ENCODE measurements at regions not wholly inside any gene's neighbourhood (a gene's known extent, or its start where the extent isn't known, plus 50 kb on each side); places are given as distances from the start of the nearest gene placed in this dataset.

DNA sequence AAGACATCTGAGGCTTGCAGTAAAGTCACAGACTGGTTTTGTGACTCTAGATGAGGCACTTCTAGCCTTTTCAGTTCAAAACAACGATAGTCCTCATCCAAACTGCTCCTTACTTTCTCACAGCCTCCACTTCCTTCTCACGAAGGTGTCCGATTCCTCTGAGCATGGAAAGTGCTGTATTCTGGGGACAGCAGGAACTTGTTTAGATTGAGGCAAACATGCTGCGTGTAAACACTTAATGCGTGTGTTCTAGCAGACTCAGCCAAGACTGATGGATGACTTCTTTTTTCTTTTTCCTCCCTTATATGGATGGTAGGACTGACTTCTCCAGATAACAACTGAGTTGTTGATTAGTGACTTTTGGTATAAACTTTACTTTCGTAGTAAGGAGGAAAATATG is 80.2 kb upstream of the PRDM1 start:
- Histone ChIP-seq H3K9me3 (ENCODE audit: control insufficient read depth in 1 of 2, insufficient read depth in 1 of 2, low read length in 2 of 2) (no peaks in the 10 kb centered on the region), H3K4me3 (ENCODE audit: low read length) (no peak overlapping the region), H3K4me1 (ENCODE audit: insufficient read depth, low read length) (no peaks in the 10 kb centered on the region), H3K36me3 (ENCODE audit: insufficient read depth, low read length) (no peaks in the 10 kb centered on the region), H3K27me3 (ENCODE audit: control insufficient read depth in 1 of 2, insufficient read depth in 2 of 2, low read length in 2 of 2) (peaks cover 0 to 11% of the 10 kb centered on the region in 2 experiments), H3K27ac (ENCODE audit: low read depth in 1 of 2, low read length in 2 of 2) (no peak overlapping the region)
- ATAC-seq (ENCODE audit: poor library complexity), result no peak
- no peak overlapping the region for H3K4me3 Mint-ChIP-seq
- POLR2A ChIA-PET, result interaction anchor here (1.3 kb wide), 1 partner anchor 14 kb away, joined by 3 read pairs; no protein-coding TSS in a partner anchor
- H3K9me3 Mint-ChIP-seq, result no peaks in the 10 kb centered on the region
- no peaks in the 10 kb centered on the region for H3K4me1 Mint-ChIP-seq (ENCODE audit: low read depth)
- no peak overlapping the region for H3K27ac Mint-ChIP-seq
- no peaks in the 10 kb centered on the region for H3K36me3 Mint-ChIP-seq (ENCODE audit: low read depth)
- DNase-seq, result no peak
- intact Hi-C loops (cut with DNase I, micrococcal nuclease), result no loop called here
- no peak for TF ChIP-seq CTCF (IDR thresholded peaks at IDR 0.05)
- CTCF ChIA-PET, result no interaction called here
- peaks cover 62% of the 10 kb centered on the region for H3K27me3 Mint-ChIP-seq

GRCh38 chr6:106005013-106005412 is 81.1 kb upstream of the PRDM1 start:
- no peak for ATAC-seq (ENCODE audit: poor library complexity)
- intact Hi-C loops (cut with DNase I, micrococcal nuclease), result no loop called here
- H3K27ac ChIP-seq (ENCODE audit: low read depth in 1 of 2, low read length in 2 of 2), result no peak overlapping the region
- H3K27me3 Mint-ChIP-seq, result peaks cover 68% of the 10 kb centered on the region
- H3K4me3 Mint-ChIP-seq, result no peak overlapping the region
- TF ChIP-seq CTCF (IDR thresholded peaks at IDR 0.05), result no peak
- DNase-seq, result no peak
- H3K27me3 ChIP-seq (ENCODE audit: control insufficient read depth in 1 of 2, insufficient read depth in 2 of 2, low read length in 2 of 2), result peaks cover 0 to 15% of the 10 kb centered on the region in 2 experiments
- no peaks in the 10 kb centered on the region for H3K4me1 ChIP-seq (ENCODE audit: insufficient read depth, low read length)
- no peaks in the 10 kb centered on the region for H3K36me3 Mint-ChIP-seq (ENCODE audit: low read depth)
- ChIA-PET CTCF (no interaction called here), POLR2A (no interaction called here)
- H3K4me3 ChIP-seq (ENCODE audit: low read length), result no peak overlapping the region
- no peaks in the 10 kb centered on the region for H3K4me1 Mint-ChIP-seq (ENCODE audit: low read depth)
- no peak overlapping the region for H3K27ac Mint-ChIP-seq
- no peaks in the 10 kb centered on the region for H3K9me3 Mint-ChIP-seq
- no peaks in the 10 kb centered on the region for H3K36me3 ChIP-seq (ENCODE audit: insufficient read depth, low read length)
- no peaks in the 10 kb centered on the region for H3K9me3 ChIP-seq (ENCODE audit: control insufficient read depth in 1 of 2, insufficient read depth in 1 of 2, low read length in 2 of 2)

DNA sequence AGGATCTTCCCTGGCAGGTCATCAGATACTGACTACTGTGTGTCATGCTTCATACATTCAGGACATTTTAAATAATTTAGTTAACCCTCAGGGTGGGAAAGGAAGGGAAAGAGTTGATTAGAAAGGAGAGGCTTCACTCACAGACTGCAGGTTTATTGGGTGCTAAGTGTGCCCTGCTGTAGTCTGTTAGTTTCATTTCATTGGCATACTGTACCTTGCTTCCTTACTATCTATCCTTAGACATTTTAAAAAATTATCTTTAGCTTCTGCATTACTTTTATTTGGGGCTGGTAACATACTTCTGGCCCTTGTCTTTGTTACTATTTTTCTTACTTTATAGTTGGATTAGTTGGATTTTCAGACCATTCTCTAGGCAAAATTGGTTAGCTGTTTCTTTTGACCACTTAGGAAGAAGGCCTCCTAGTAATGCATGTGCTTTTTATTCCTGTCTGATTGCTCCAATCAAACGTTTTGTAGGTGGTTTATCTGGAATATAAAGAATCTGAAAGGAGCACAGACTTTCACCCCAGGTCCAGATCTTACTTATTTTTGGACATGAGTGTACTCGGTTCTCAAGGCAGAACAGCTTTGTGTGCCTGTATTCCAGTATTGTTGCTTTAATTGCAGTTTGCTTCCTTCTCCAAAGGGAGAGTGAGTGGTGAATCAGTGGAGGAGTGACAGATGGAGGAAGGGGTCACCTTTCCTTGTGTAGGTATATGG is 82.7 kb upstream of the PRDM1 start:
- ChIA-PET POLR2A (no interaction called here), CTCF (interaction anchor here (0.8 kb wide), 1 partner anchor 10 kb away, joined by 3 read pairs; no protein-coding TSS in a partner anchor)
- no peak overlapping the region for H3K4me3 ChIP-seq (ENCODE audit: low read length)
- H3K9me3 ChIP-seq (ENCODE audit: control insufficient read depth in 1 of 2, insufficient read depth in 1 of 2, low read length in 2 of 2), result no peaks in the 10 kb centered on the region
- DNase-seq, result no peak
- peaks cover 0 to 22% of the 10 kb centered on the region in 2 experiments for H3K27me3 ChIP-seq (ENCODE audit: control insufficient read depth in 1 of 2, insufficient read depth in 2 of 2, low read length in 2 of 2)
- H3K27ac ChIP-seq (ENCODE audit: low read depth in 1 of 2, low read length in 2 of 2), result no peak overlapping the region
- no peaks in the 10 kb centered on the region for H3K36me3 ChIP-seq (ENCODE audit: insufficient read depth, low read length)
- H3K4me1 Mint-ChIP-seq (ENCODE audit: low read depth), result no peaks in the 10 kb centered on the region
- no peak for TF ChIP-seq CTCF (IDR thresholded peaks at IDR 0.05)
- no peaks in the 10 kb centered on the region for H3K4me1 ChIP-seq (ENCODE audit: insufficient read depth, low read length)
- no peak for ATAC-seq (ENCODE audit: poor library complexity)
- no peak overlapping the region for H3K4me3 Mint-ChIP-seq
- intact Hi-C loops (cut with DNase I, micrococcal nuclease), result no loop called here
- H3K36me3 Mint-ChIP-seq (ENCODE audit: low read depth), result no peaks in the 10 kb centered on the region
- H3K9me3 Mint-ChIP-seq, result no peaks in the 10 kb centered on the region
- H3K27ac Mint-ChIP-seq, result no peak overlapping the region
- H3K27me3 Mint-ChIP-seq, result peaks cover 72% of the 10 kb centered on the region
